NCI-H345 treated with DMSO at 0.1 percent for 48 hours (cell line): ENCODE measurements at regions not wholly inside any gene's neighbourhood (a gene's known extent, or its start where the extent isn't known, plus 50 kb on each side); places are given as distances from the start of the nearest gene placed in this dataset.
"Not testable (repeated sequence)": the region's sequence is repeated elsewhere in the genome, so short reads cannot be mapped to it uniquely, and the experiment has no call there.

ENCODE experiments used
- DNase-seq: peaks from one replicate; lab custom pipeline; 2025; ENCODE audit not compliant: unreplicated experiment; lab: John Stamatoyannopoulos, UW

- no peak for DNase-seq
Observed at GRCh38 chr17:71548540-71549190, 572.2 kb upstream of the SOX9 start.

DNA sequence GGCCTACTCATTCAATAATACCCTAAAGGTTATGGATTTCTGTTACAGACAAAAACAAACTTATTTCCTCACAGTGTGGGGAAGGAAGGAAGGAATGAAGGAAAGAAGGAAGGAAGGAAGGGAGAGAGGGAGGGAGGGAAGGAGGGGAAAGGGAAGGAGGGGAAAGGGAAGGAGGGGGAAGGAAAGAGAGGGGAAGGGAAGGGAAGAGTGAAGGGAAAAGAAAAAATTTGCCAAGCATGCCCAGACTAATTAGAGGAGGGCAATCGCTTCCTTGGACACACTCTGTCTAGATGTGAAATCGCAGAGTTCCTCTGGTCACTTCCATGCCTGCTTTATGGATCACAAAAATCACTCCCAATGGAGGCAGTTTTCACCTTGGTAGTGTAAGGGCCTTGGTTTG, 570.1 kb upstream of the SOX9 start:
- DNase-seq, result no peak

- no peak for DNase-seq
Observed at GRCh38 chr17:71553381-71553780, 567.4 kb upstream of the SOX9 start.

DNA sequence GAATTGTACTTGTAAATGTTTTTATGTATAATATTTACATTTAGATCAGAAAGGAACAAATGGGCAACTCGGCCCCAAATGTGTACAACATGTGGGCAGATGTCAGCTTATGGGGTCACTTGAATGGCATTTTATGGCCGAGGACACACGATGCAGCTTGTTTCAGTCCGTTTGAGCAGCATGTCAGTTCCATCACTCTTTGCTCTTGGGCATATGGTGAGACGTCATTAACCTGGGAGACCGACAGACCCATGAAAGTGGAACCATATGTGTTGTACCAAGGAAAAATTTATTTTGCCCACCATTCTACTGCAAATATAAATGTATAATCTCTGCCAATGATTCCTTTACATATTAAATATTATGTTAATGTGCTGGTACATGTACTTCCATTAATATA, 561.9 kb upstream of the SOX9 start:
- DNase-seq, result no peak

GRCh38 chr17:71572343-71572742, 548.5 kb upstream of the SOX9 start:
- DNase-seq, result no peak

DNA sequence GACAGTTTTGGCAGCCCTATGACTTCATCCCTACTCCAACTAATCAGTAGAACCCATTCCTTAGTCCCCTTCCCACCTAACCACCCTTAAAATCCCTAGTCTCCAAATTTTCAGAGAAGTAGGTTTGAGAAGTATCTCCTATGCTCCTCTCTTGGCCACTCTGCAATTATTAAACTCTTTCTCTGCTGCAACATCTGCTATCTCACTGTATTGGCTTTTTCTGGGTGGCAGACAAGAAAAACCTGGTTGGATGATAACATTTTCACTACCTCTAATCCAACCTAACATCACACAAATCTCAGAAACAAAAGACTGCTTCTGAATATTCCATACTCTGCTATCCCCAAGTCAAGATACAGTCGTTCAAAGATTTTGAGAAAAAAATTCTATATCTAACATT, 542.4 kb upstream of the SOX9 start:
- no peak for DNase-seq

GRCh38 chr17:71580220-71580619, 540.6 kb upstream of the SOX9 start:
- DNase-seq, result no peak

DNA sequence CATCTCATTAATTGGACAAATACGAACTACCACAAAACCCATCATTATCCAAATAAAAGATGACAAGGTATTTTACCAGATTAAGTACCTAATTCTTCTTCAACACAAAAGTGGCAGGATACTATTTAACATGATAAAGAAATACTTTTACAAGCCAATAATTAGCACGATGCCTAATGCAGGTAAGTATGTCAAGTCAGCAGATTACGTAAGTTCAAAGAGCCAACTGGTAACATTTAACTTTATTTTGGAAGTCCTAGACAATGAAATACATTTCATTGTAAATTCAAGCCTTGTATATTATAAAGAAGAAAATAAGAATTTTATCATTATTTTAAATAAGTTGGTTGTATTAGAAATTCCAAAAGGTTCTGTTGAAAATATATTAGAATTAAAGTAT, 535.3 kb upstream of the SOX9 start:
- no peak for DNase-seq

- DNase-seq, result no peak
Observed at GRCh38 chr17:71592431-71592830, 528.4 kb upstream of the SOX9 start.

GRCh38 chr17:71593078-71593477, 527.7 kb upstream of the SOX9 start:
- no peak for DNase-seq

- DNase-seq, result not testable (repeated sequence)
Observed at GRCh38 chr17:71599583-71599982, 521.2 kb upstream of the SOX9 start.

- DNase-seq, result no peak
Observed at GRCh38 chr17:71600137-71600789, 520.6 kb upstream of the SOX9 start.

- no peak for DNase-seq
Observed at GRCh38 chr17:71601894-71602504, 518.8 kb upstream of the SOX9 start.

GRCh38 chr17:71613996-71614395, 506.8 kb upstream of the SOX9 start:
- no peak for DNase-seq

GRCh38 chr17:71615820-71616219, 505.0 kb upstream of the SOX9 start:
- no peak for DNase-seq

GRCh38 chr17:71617767-71618166, 503.1 kb upstream of the SOX9 start:
- DNase-seq, result not testable (repeated sequence)

- DNase-seq, result no peak
Observed at GRCh38 chr17:71625330-71625729, 495.5 kb upstream of the SOX9 start.

DNA sequence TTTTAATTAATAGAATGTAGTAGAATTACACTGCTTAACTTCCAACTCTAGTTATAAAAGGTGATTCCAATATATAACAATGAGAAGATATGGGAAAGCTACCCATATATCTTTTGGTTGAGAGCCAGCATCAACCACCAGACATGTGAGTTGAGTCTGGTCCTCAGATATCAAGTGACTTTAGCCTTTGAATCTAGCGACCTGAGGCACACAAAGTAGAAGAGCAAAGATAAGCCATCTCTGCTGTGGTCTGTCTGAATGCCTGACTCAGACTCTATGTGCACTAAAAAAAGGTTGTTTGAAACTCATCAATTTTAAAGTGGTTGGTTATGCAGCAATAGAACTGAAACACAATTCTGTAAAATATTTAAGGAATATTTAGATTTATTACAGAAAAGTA, 492.5 kb upstream of the SOX9 start:
- DNase-seq, result no peak

DNA sequence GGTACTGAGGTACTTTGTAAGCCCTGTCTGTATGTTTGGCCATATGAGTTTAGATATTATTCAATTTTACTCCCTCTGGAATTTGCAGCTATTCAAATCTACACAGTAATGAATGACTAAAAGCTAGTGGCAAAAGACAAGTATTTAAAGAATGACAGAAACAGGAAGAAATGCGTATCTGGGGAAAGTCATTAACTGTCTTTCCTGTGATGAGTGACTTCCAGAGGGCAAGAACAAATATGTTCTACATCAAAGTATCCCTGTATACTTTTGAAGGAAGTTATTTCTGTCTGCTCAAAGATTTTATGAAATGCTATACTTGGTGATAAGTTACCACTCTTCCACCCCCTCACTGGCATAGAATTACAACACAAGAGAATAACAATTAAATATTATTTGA, 489.3 kb upstream of the SOX9 start:
- DNase-seq, result no peak

DNA sequence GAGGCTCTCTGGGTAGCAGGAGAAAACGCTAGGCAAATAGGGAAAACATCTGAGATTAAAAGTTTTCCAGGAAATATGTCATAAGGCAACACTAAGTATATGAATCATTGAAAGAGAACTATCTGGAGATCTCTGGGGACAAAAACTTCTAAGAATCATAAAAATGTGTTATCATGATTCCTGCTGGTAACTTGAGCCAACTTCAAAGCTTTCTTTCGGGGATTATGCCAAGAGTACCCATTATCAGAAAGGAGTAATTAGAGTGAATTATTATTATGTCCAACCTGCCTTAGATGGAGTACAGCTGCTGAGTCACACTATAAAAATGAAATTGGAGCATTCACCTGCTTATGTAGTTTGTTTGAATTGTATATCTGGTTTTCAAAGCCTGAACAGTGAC, 488.5 kb upstream of the SOX9 start:
- DNase-seq, result no peak

GRCh38 chr17:71633391-71633849, 487.4 kb upstream of the SOX9 start:
- no peak for DNase-seq

DNA sequence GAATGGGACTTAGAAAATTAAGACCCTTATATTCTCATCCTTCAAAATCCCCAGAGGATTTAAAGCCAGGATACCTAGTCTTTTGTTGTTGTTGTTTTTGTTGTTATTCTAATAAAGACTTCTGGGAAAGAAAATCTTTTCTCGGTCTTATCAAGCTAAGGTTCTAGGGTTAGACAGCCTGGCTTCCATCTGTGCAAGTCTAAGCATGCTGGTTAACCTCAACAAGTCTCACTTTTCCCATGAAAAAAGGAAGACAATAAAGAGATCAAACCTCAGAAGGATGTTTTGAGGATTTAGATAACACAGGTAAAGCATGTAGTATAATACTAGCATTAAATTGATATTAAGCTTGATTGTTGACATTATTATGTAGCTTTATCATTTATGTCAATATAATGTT, 486.4 kb upstream of the SOX9 start:
- DNase-seq, result no peak

- DNase-seq, result no peak
Observed at GRCh38 chr17:71635187-71635586, 485.6 kb upstream of the SOX9 start.
